MCF 10A (cell line): ENCODE measurements at regions not wholly inside any gene's neighbourhood (a gene's known extent, or its start where the extent isn't known, plus 50 kb on each side); places are given as distances from the start of the nearest gene placed in this dataset.
"Not testable (repeated sequence)": the region's sequence is repeated elsewhere in the genome, so short reads cannot be mapped to it uniquely, and the experiment has no call there.

Experiments used
- BruUV-seq: library from RNA; stranded (reverse); fragments of 400-500 nt; replicated peaks from 2 replicates; lab custom pipeline; 2021; lab: Mats Ljungman, UMichigan
- CTCF ChIA-PET: fragments of 300-600 bp; sonication (Branson Sonifier 250); formaldehyde crosslinking; extraction: SDS; loops from one replicate; lab custom pipeline; 2021; ENCODE audit warnings: antibody characterized with exemption, inconsistent platforms; lab: Yijun Ruan, JAX
- POLR2A ChIA-PET: fragments of 300-600, 350-650 bp; sonication (Branson Sonifier 250); formaldehyde crosslinking; extraction: SDS; loops from one replicate; lab custom pipeline; 2020; ENCODE audit warnings: antibody characterized with exemption, inconsistent platforms; lab: Yijun Ruan, JAX
- DNase-seq: peaks from one replicate; pipeline ENCODE4 v3.0.0-alpha.2; 2018; ENCODE audit not compliant: unreplicated experiment
- H3K27ac Mint-ChIP-seq: one replicate; pipeline ENCODE4 v1.8.0; 2022; ENCODE audit warnings: mild to moderate bottlenecking, low read depth, mixed read lengths; ENCODE audit not compliant: unreplicated experiment
- H3K27me3 Mint-ChIP-seq: one replicate; pipeline ENCODE4 v1.8.0; 2022; ENCODE audit warnings: mixed read lengths; ENCODE audit not compliant: insufficient read depth, unreplicated experiment
- H3K36me3 Mint-ChIP-seq: one replicate; pipeline ENCODE4 v1.8.0; 2022; ENCODE audit warnings: mild to moderate bottlenecking, moderate library complexity, mixed read lengths; ENCODE audit not compliant: insufficient read depth, unreplicated experiment
- H3K4me1 Mint-ChIP-seq: one replicate; pipeline ENCODE4 v1.8.0; 2022; ENCODE audit warnings: mixed read lengths; ENCODE audit not compliant: insufficient read depth, unreplicated experiment
- H3K4me3 Mint-ChIP-seq: one replicate; pipeline ENCODE4 v1.8.0; 2022; ENCODE audit warnings: mild to moderate bottlenecking, moderate library complexity, mixed read lengths; ENCODE audit not compliant: unreplicated experiment
- H3K9me3 Mint-ChIP-seq: one replicate; pipeline ENCODE4 v1.8.0; 2022; ENCODE audit warnings: mixed read lengths; ENCODE audit not compliant: unreplicated experiment
- CTCF ChIP-seq: fragments of 200-600 bp; IDR thresholded peaks from one replicate; pipeline ENCODE4 v1.8.0; 2022; ENCODE audit warnings: antibody characterized with exemption, mild to moderate bottlenecking; ENCODE audit not compliant: unreplicated experiment
- intact Hi-C: fragments of 100-400 bp; cut with micrococcal nuclease; formaldehyde crosslinking; loops from 2 replicates; pipeline ENCODE4 v1.14.1; 2022

- H3K4me3 Mint-ChIP-seq: no peak overlapping the region
- CTCF ChIA-PET: interaction anchor here (1.2 to 15.5 kb wide), 8 partner anchors 12 to 288 kb away, joined by 3 to 319 read pairs (median 30); no protein-coding TSS in a partner anchor
Measured at GRCh38 chr7:142522735-142523134, 226.5 kb upstream of the PRSS1 start.

GRCh38 chr7:142520885-142521284, 228.4 kb upstream of the PRSS1 start:
- H3K36me3 Mint-ChIP-seq, H3K27ac Mint-ChIP-seq, H3K4me3 Mint-ChIP-seq, H3K4me1 Mint-ChIP-seq, H3K9me3 Mint-ChIP-seq, POLR2A ChIA-PET, BruUV-seq: not testable (repeated sequence)
- peaks cover 24% of the 10 kb centered on the region for H3K27me3 Mint-ChIP-seq
- CTCF ChIA-PET: interaction anchor here (0.6 to 15.5 kb wide), 16 partner anchors 8 to 422 kb away, joined by 3 to 319 read pairs (median 4); partner anchors contain the start of gene EPHB6
- intact Hi-C loops: loop anchor here (2.0 kb wide), 1 partner anchor 24 kb away; no protein-coding TSS in a partner anchor
- peak; percentile 25 for DNase-seq
- TF ChIP-seq CTCF: peak; percentile 43

More at GRCh38 chr7:142522735-142523134, 226.5 kb upstream of the PRSS1 start:
- Mint-ChIP-seq H3K4me1 (no peaks in the 10 kb centered on the region), H3K27me3 (peaks cover 26% of the 10 kb centered on the region), H3K36me3 (no peaks in the 10 kb centered on the region), H3K27ac (no peak overlapping the region), H3K9me3 (no peaks in the 10 kb centered on the region)
- intact Hi-C loops: no loop called here
- POLR2A ChIA-PET: no interaction called here
- DNase-seq: no peak
- BruUV-seq: no TSS peak
- no peak for TF ChIP-seq CTCF

- H3K4me1 Mint-ChIP-seq: peaks cover 12% of the 10 kb centered on the region
- CTCF ChIA-PET: interaction anchor here (0.6 to 15.5 kb wide), 11 partner anchors 15 to 422 kb away, joined by 3 to 319 read pairs (median 4); no protein-coding TSS in a partner anchor
- intact Hi-C loops: loop anchor here (2.0 kb wide), 1 partner anchor 24 kb away; no protein-coding TSS in a partner anchor
- BruUV-seq, H3K9me3 Mint-ChIP-seq, H3K27ac Mint-ChIP-seq, H3K36me3 Mint-ChIP-seq, DNase-seq, POLR2A ChIA-PET, H3K4me3 Mint-ChIP-seq: not testable (repeated sequence)
- peaks cover 24% of the 10 kb centered on the region for H3K27me3 Mint-ChIP-seq
Measured at GRCh38 chr7:142520455-142520854, 228.8 kb upstream of the PRSS1 start.

GRCh38 chr7:142519079-142520078, 229.9 kb upstream of the PRSS1 start:
- no peak overlapping the region for H3K4me3 Mint-ChIP-seq
- no peak for DNase-seq
- POLR2A ChIA-PET: interaction anchor here (1.2 kb wide), 1 partner anchor 19 kb away, joined by 3 read pairs; no protein-coding TSS in a partner anchor
- BruUV-seq: no TSS peak
- H3K9me3 Mint-ChIP-seq: no peaks in the 10 kb centered on the region
- intact Hi-C loops: loop anchor here (2.0 kb wide), 1 partner anchor 23 kb away; no protein-coding TSS in a partner anchor
- H3K4me1 Mint-ChIP-seq: peaks cover 20% of the 10 kb centered on the region
- no peak for TF ChIP-seq CTCF
- CTCF ChIA-PET: interaction anchor here (0.6 to 15.5 kb wide), 11 partner anchors 16 to 898 kb away, joined by 3 to 319 read pairs (median 4); no protein-coding TSS in a partner anchor
- no peaks in the 10 kb centered on the region for H3K36me3 Mint-ChIP-seq
- H3K27me3 Mint-ChIP-seq: peaks cover 14% of the 10 kb centered on the region
- H3K27ac Mint-ChIP-seq: no peak overlapping the region
